Endothelial cell of umbilical vein (primary cell): ENCODE measurements at regions not wholly inside any gene's neighbourhood (a gene's known extent, or its start where the extent isn't known, plus 50 kb on each side); places are given as distances from the start of the nearest gene placed in this dataset.

Experiments
- BruUV-seq: library from RNA; stranded (reverse); fragments of 400-500 nt; replicated peaks from 2 replicates; lab custom pipeline; 2021; lab: Mats Ljungman, UMichigan
- CTCF ChIA-PET: fragments of 300-600, 350-600 bp; sonication (Branson Sonifier 250); formaldehyde crosslinking; loops from one replicate; lab custom pipeline; 2021; ENCODE audit warnings: antibody characterized with exemption, inconsistent platforms; lab: Charles Lee
- POLR2A ChIA-PET: fragments of 300-600, 350-600 bp; sonication (Branson Sonifier 250); formaldehyde crosslinking; loops from one replicate; lab custom pipeline; 2021; ENCODE audit warnings: antibody characterized with exemption, inconsistent platforms; lab: Charles Lee
- DNase-seq: peaks from one replicate; pipeline ENCODE4 v3.0.0-alpha.2; 2011; ENCODE audit warnings: low read depth, low spot score
- FAIRE-seq: peaks from 2 replicates; lab custom pipeline; 2011; peaks lifted over from hg19 to GRCh38; lab: Jason Lieb, UNC
- H2AFZ ChIP-seq: 2 replicates; pipeline ENCODE4 v1.6.0; 2012; ENCODE audit warnings: low read depth, low read length, control low read depth, inconsistent platforms
- H3K27ac ChIP-seq: 2 replicates; pipeline ENCODE4 v1.5.1; 2011; ENCODE audit warnings: low read depth, mild to moderate bottlenecking, control low read depth, low read length, moderate library complexity; ENCODE audit not compliant: insufficient read depth
- H3K27me3 ChIP-seq, 2 experiments: 2 replicates each; pipeline versions ENCODE4 v1.6.0 to v1.6.1; 2011; ENCODE audit warnings: low read length in 2 of 2, mixed read lengths in 1 of 2; ENCODE audit not compliant: control insufficient read depth in 2 of 2, insufficient read depth in 2 of 2
- H3K36me3 ChIP-seq, 2 experiments: 2 replicates in 1 of 2; 3 replicates in 1 of 2; pipeline ENCODE4 v1.5.1; 2011; ENCODE audit warnings: low read length in 2 of 2, mild to moderate bottlenecking in 1 of 2, moderate library complexity in 1 of 2; ENCODE audit not compliant: control insufficient read depth in 2 of 2, insufficient read depth in 2 of 2; ENCODE audit errors: extremely low read depth in 1 of 2
- H3K4me1 ChIP-seq: 3 replicates; pipeline ENCODE4 v1.5.1; 2011; ENCODE audit warnings: mild to moderate bottlenecking, low read length; ENCODE audit not compliant: control insufficient read depth, insufficient read depth; ENCODE audit errors: extremely low read depth
- H3K4me2 ChIP-seq: 2 replicates; pipeline ENCODE4 v1.6.1; 2011; ENCODE audit warnings: low read length, control low read depth, mixed read lengths; ENCODE audit not compliant: insufficient read depth
- H3K4me3 ChIP-seq, 3 experiments: fragments of 200-600 bp in 1 of 3; sonication (generic), shearing (Covaris generic) in 1 of 3; replicated peaks in 1 of 3; 2 replicates each; pipeline ENCODE4 v1.5.1; 2011 to 2016; ENCODE audit warnings: control low read depth in 3 of 3, low read length in 3 of 3, mild to moderate bottlenecking in 2 of 3, inconsistent platforms in 1 of 3, low read depth in 1 of 3, moderate library complexity in 1 of 3; ENCODE audit not compliant: insufficient read depth in 1 of 3
- H3K79me2 ChIP-seq: 2 replicates; pipeline ENCODE4 v1.6.0; 2012; ENCODE audit warnings: low read length, inconsistent platforms; ENCODE audit not compliant: control insufficient read depth, insufficient read depth
- H3K9ac ChIP-seq: replicated peaks from 2 replicates; pipeline ENCODE3; 2011; ENCODE audit warnings: low read length, control low read depth; ENCODE audit not compliant: insufficient read depth; ENCODE audit errors: extremely low read depth
- H3K9me1 ChIP-seq: replicated peaks from 3 replicates; pipeline ENCODE4 v1.6.0; 2011; ENCODE audit warnings: mild to moderate bottlenecking, low read length; ENCODE audit not compliant: control insufficient read depth, insufficient read depth; ENCODE audit errors: extremely low read depth
- H3K9me3 ChIP-seq: replicated peaks from 2 replicates; pipeline ENCODE4 v1.5.1; 2012; ENCODE audit warnings: low read length, inconsistent platforms; ENCODE audit not compliant: control insufficient read depth, insufficient read depth
- H4K20me1 ChIP-seq: replicated peaks from 2 replicates; pipeline ENCODE3; 2011; ENCODE audit warnings: mild to moderate bottlenecking, low read length; ENCODE audit not compliant: control insufficient read depth, insufficient read depth; ENCODE audit errors: extremely low read depth
- CTCF ChIP-seq, 2 donors: IDR thresholded peaks; 1 replicate in 1 of 2; 2 replicates in 1 of 2; pipeline ENCODE4 v1.5.1; 2011; ENCODE audit warnings: low read length in 2 of 2, mild to moderate bottlenecking in 2 of 2, moderate library complexity in 2 of 2, control low read depth in 1 of 2, inconsistent platforms in 1 of 2, low read depth in 1 of 2; ENCODE audit not compliant: insufficient read depth in 1 of 2; ENCODE audit errors: extremely low read depth in 1 of 2
- EZH2 ChIP-seq: IDR thresholded peaks from 2 replicates; pipeline ENCODE4 v1.6.1; 2012; ENCODE audit warnings: borderline replicate concordance, low read depth, mild to moderate bottlenecking, moderate library complexity, low read length, inconsistent platforms; ENCODE audit not compliant: severe bottlenecking
- FOS ChIP-seq: IDR thresholded peaks from 2 replicates; pipeline ENCODE4 v1.6.1; 2011; ENCODE audit warnings: mild to moderate bottlenecking, low read length, moderate library complexity, borderline replicate concordance; ENCODE audit not compliant: insufficient read depth
- GATA2 ChIP-seq: IDR thresholded peaks from 2 replicates; pipeline ENCODE4 v1.7.0; 2011; ENCODE audit warnings: low read depth, mild to moderate bottlenecking, moderate library complexity, mixed read lengths, low read length; ENCODE audit not compliant: insufficient read length, insufficient read depth
- JUN ChIP-seq: IDR thresholded peaks from 2 replicates; pipeline ENCODE4 v1.6.1; 2011; ENCODE audit warnings: borderline replicate concordance, low read depth; ENCODE audit not compliant: insufficient read length, insufficient read depth
- MAX ChIP-seq: IDR thresholded peaks from 2 replicates; pipeline ENCODE4 v1.6.1; 2011; ENCODE audit not compliant: insufficient read depth, insufficient read length
- MYC ChIP-seq: IDR thresholded peaks from one replicate; pipeline ENCODE4 v1.6.1; 2011; ENCODE audit warnings: mild to moderate bottlenecking, low read depth, low read length
- POLR2A ChIP-seq: IDR thresholded peaks from 2 replicates; pipeline ENCODE4 v1.6.1; 2012; ENCODE audit warnings: low read depth, mild to moderate bottlenecking, control low read depth, low read length
- POLR2AphosphoS5 ChIP-seq: IDR thresholded peaks from 2 replicates; pipeline ENCODE4 v1.6.1; 2012; ENCODE audit warnings: low read depth, mild to moderate bottlenecking, control low read depth, low read length, moderate library complexity; ENCODE audit not compliant: insufficient read depth
- dilution Hi-C: fragments of 300-500 bp; cut with MboI; formaldehyde crosslinking; loops from one replicate; pipeline ENCODE4 v1.15.0; 2019; ENCODE audit warnings: low sequenced_read_pairs; ENCODE audit not compliant: extremely low pct_ligation_motif_present
- intact Hi-C: fragments of 100-400 bp; cut with micrococcal nuclease; formaldehyde crosslinking; loops from one replicate; pipeline ENCODE4 v1.10.0; 2022

- DNase-seq, result no peak
- Histone ChIP-seq H4K20me1 (no peaks in the 10 kb centered on the region), H3K27ac (no peak overlapping the region), H3K27me3 (peaks cover 10 to 13% of the 10 kb centered on the region in 2 experiments), H2AFZ (no peak overlapping the region), H3K9ac (no peak overlapping the region), H3K9me1 (no peaks in the 10 kb centered on the region), H3K79me2 (no peaks in the 10 kb centered on the region), H3K4me2 (no peak overlapping the region), H3K4me1 (no peaks in the 10 kb centered on the region), H3K9me3 (no peaks in the 10 kb centered on the region), H3K36me3 (no peaks in the 10 kb centered on the region), H3K4me3 (no peak overlapping the region)
- POLR2A ChIA-PET, result no interaction called here
- dilution Hi-C loops, result no loop called here
- BruUV-seq, result no TSS peak
- CTCF ChIA-PET, result interaction anchor here (1.1 to 6.2 kb wide), 3 partner anchors 9 to 28 kb away, joined by 3 to 43 read pairs (median 5); no protein-coding TSS in a partner anchor
- FAIRE-seq, result no peak
- no peak for TF ChIP-seq POLR2A
- no peak for TF ChIP-seq FOS
- TF ChIP-seq EZH2, result no peak
- TF ChIP-seq POLR2AphosphoS5, result no peak
- intact Hi-C loops, result no loop called here
These were observed 87.3 kb upstream of the CTTNBP2NL start for GRCh38 chr1:112308716-112309115.

- Histone ChIP-seq H3K27ac (no peak overlapping the region), H3K9ac (no peak overlapping the region), H3K79me2 (no peaks in the 10 kb centered on the region), H3K4me1 (no peaks in the 10 kb centered on the region), H3K4me2 (no peak overlapping the region), H2AFZ (no peak overlapping the region), H3K9me3 (no peaks in the 10 kb centered on the region), H3K36me3 (no peaks in the 10 kb centered on the region), H3K4me3 (no peak overlapping the region), H4K20me1 (no peaks in the 10 kb centered on the region), H3K27me3 (peaks cover 10 to 12% of the 10 kb centered on the region in 2 experiments), H3K9me1 (no peaks in the 10 kb centered on the region)
- dilution Hi-C loops, result no loop called here
- FAIRE-seq, result no peak
- no TSS peak for BruUV-seq
- no peak for DNase-seq
- ChIA-PET POLR2A (no interaction called here), CTCF (interaction anchor here (6.2 kb wide), 1 partner anchor 11 kb away, joined by 43 read pairs; no protein-coding TSS in a partner anchor)
- TF ChIP-seq CTCF (IDR thresholded peaks at IDR 0.05; ENCODE audit: extremely low read depth in 1 of 2, insufficient read depth in 1 of 2, low read depth in 1 of 2, low read length in 2 of 2), result no peak
- TF ChIP-seq FOS, result no peak
- no peak for TF ChIP-seq POLR2AphosphoS5
- no peak for TF ChIP-seq MYC
- no peak for TF ChIP-seq POLR2A
- no peak for TF ChIP-seq EZH2
- no peak for TF ChIP-seq JUN
- TF ChIP-seq MAX, result no peak
- TF ChIP-seq GATA2, result no peak
- intact Hi-C loops, result no loop called here
These were observed 86.5 kb upstream of the CTTNBP2NL start for GRCh38 chr1:112309499-112309898.
